A549 (cell line): ENCODE measurements at regions not wholly inside any gene's neighbourhood (a gene's known extent, or its start where the extent isn't known, plus 50 kb on each side); places are given as distances from the start of the nearest gene placed in this dataset.

ENCODE experiments used
- ATAC-seq, 2 experiments: fragments of 200-7000 bp in 1 of 2; fragments of >200 bp in 1 of 2; cut with Nextera tagmentation in 1 of 2; cut with Tn5 transposase in 1 of 2; 3 replicates each; pipeline versions ENCODE4 v1.8.0 to v1.9.1; 2018 to 2020; ENCODE audit warnings: mild to moderate bottlenecking in 1 of 2, moderate library complexity in 1 of 2
- CTCF ChIA-PET: fragments of 300-600 bp; sonication (Branson Sonifier 250); formaldehyde crosslinking; extraction: SDS; loops from one replicate; lab custom pipeline; 2021; ENCODE audit warnings: antibody characterized with exemption, inconsistent platforms; lab: Yijun Ruan, JAX
- POLR2A ChIA-PET: fragments of 350-600 bp; formaldehyde crosslinking; extraction: SDS; loops from one replicate; lab custom pipeline; 2021; ENCODE audit warnings: antibody characterized with exemption, inconsistent platforms; lab: Yijun Ruan, JAX
- DNase-seq, 2 experiments: peaks; one replicate each; pipeline versions ENCODE4 v3.0.0 to v3.0.0-alpha.2; 2011 to 2016; ENCODE audit warnings: low read depth in 1 of 2, low spot score in 1 of 2
- FAIRE-seq: peaks from 2 replicates; lab custom pipeline; 2011; peaks lifted over from hg19 to GRCh38; lab: Jason Lieb, UNC
- H3K27ac ChIP-seq, 2 experiments: fragments of >200 bp; sonication (Bioruptor Twin); formaldehyde crosslinking; 3 replicates each; pipeline ENCODE4 v1.5.1; 2016 to 2017
- H3K4me1 ChIP-seq: fragments of >200 bp; sonication (Bioruptor Twin); formaldehyde crosslinking; 3 replicates; pipeline ENCODE4 v1.6.1; 2016
- H3K4me2 ChIP-seq: fragments of >200 bp; sonication (Bioruptor Twin); formaldehyde crosslinking; 3 replicates; pipeline ENCODE4 v1.6.1; 2016
- H3K4me3 ChIP-seq: fragments of >200 bp; sonication (Bioruptor Twin); formaldehyde crosslinking; 3 replicates; pipeline ENCODE4 v1.5.1; 2016
- H3K9me3 ChIP-seq: fragments of >200 bp; sonication (Bioruptor Twin); formaldehyde crosslinking; 3 replicates; pipeline ENCODE4 v1.6.1; 2016
- CBX8 ChIP-seq: fragments of 200-600 bp; sonication (generic); IDR thresholded peaks from 2 replicates; pipeline ENCODE4 v1.6.1; 2016
- CEBPB ChIP-seq, 2 experiments: fragments of >200 bp in 1 of 2; sonication (Bioruptor Twin) in 1 of 2; formaldehyde crosslinking in 1 of 2; IDR thresholded peaks; 2 replicates each; pipeline ENCODE4 v1.6.1; 2012 to 2016
- CHD2 ChIP-seq: fragments of 150-350 bp; IDR thresholded peaks from 2 replicates; pipeline ENCODE4 v1.6.1; 2014; ENCODE audit warnings: low read length; ENCODE audit not compliant: partially characterized antibody
- E2F6 ChIP-seq: IDR thresholded peaks from 2 replicates; pipeline ENCODE4 v1.6.1; 2012; ENCODE audit warnings: low read depth, borderline replicate concordance
- ESRRA ChIP-seq: fragments of 150-350 bp; IDR thresholded peaks from 2 replicates; pipeline ENCODE4 v1.6.1; 2014; ENCODE audit warnings: mild to moderate bottlenecking, low read length, borderline replicate concordance
- FOSL2 ChIP-seq, 2 experiments: fragments of 450-650 bp in 1 of 2; fragments of >200 bp in 1 of 2; sonication (Bioruptor Twin) in 1 of 2; formaldehyde crosslinking; IDR thresholded peaks; 2 replicates each; pipeline versions ENCODE4 v1.5.0 to v1.6.1; 2016 to 2020; ENCODE audit warnings: mild to moderate bottlenecking in 1 of 2, moderate library complexity in 1 of 2
- HDAC2 ChIP-seq: fragments of 200-600 bp; sonication (generic); IDR thresholded peaks from 2 replicates; pipeline ENCODE4 v1.6.1; 2016
- HMGXB4 ChIP-seq: fragments of 250-450 bp; sonication (Bioruptor Pico); IDR thresholded peaks from 2 replicates; pipeline ENCODE4 v1.5.0; 2021; ENCODE audit warnings: mild to moderate bottlenecking, moderate library complexity, borderline replicate concordance
- HOXB13 ChIP-seq: fragments of 250-450 bp; sonication (Bioruptor Pico); IDR thresholded peaks from 2 replicates; pipeline ENCODE4 v1.5.0; 2020; ENCODE audit warnings: low read depth, mild to moderate bottlenecking, moderate library complexity
- JUN ChIP-seq, 2 experiments: fragments of >200 bp; sonication (Bioruptor Twin); formaldehyde crosslinking; IDR thresholded peaks; 2 replicates in 1 of 2; 3 replicates in 1 of 2; pipeline ENCODE4 v1.6.1; 2016 to 2017
- JUNB ChIP-seq: fragments of >200 bp; sonication (Bioruptor Twin); formaldehyde crosslinking; IDR thresholded peaks from 2 replicates; pipeline ENCODE4 v1.6.1; 2016
- KDM5A ChIP-seq: fragments of 200-600 bp; sonication (generic); IDR thresholded peaks from 2 replicates; pipeline ENCODE4 v1.6.1; 2016; ENCODE audit warnings: antibody characterized with exemption, mild to moderate bottlenecking
- MAFK ChIP-seq: fragments of 450-650 bp; IDR thresholded peaks from 2 replicates; pipeline ENCODE4 v1.6.1; 2014; ENCODE audit not compliant: partially characterized antibody
- MYC ChIP-seq: IDR thresholded peaks from 2 replicates; pipeline ENCODE4 v1.6.1; 2012; ENCODE audit warnings: mild to moderate bottlenecking, inconsistent platforms, low read length, improper control_type of control experiment, borderline replicate concordance
- NFE2L2 ChIP-seq: fragments of 150-350 bp; conservative IDR thresholded peaks from 2 replicates; pipeline ENCODE4 v1.6.1; 2014; ENCODE audit warnings: low read length
- NR3C1 ChIP-seq: fragments of >200 bp; sonication (Bioruptor Twin); formaldehyde crosslinking; IDR thresholded peaks from 3 replicates; pipeline ENCODE4 v1.6.1; 2017
- PBX3 ChIP-seq: IDR thresholded peaks from 2 replicates; pipeline ENCODE4 v1.6.1; 2012
- POLR2AphosphoS2 ChIP-seq: conservative IDR thresholded peaks from 2 replicates; pipeline ENCODE4 v1.6.1; 2012; ENCODE audit warnings: low read length, improper control_type of control experiment, inconsistent platforms
- RAD21 ChIP-seq, 2 experiments: fragments of >200 bp in 1 of 2; sonication (Bioruptor Twin) in 1 of 2; formaldehyde crosslinking in 1 of 2; IDR thresholded peaks in 1 of 2; conservative IDR thresholded peaks in 1 of 2; 2 replicates in 1 of 2; 3 replicates in 1 of 2; pipeline ENCODE4 v1.6.1; 2012 to 2018; ENCODE audit warnings: inconsistent platforms in 1 of 2
- RCOR1 ChIP-seq: fragments of 150-350 bp; IDR thresholded peaks from 2 replicates; pipeline ENCODE4 v1.6.1; 2014; ENCODE audit warnings: antibody characterized with exemption, low read length, low read depth
- SMC3 ChIP-seq: fragments of >200 bp; sonication (Bioruptor Twin); formaldehyde crosslinking; IDR thresholded peaks from 3 replicates; pipeline ENCODE4 v1.6.1; 2018; ENCODE audit warnings: inconsistent platforms
- TFCP2L1 ChIP-seq: fragments of 250-450 bp; sonication (Bioruptor Pico); IDR thresholded peaks from 2 replicates; pipeline ENCODE4 v1.5.0; 2021; ENCODE audit warnings: mild to moderate bottlenecking
- ZFP36 ChIP-seq: fragments of 450-650 bp; IDR thresholded peaks from 2 replicates; pipeline ENCODE4 v1.6.1; 2014; ENCODE audit warnings: borderline replicate concordance; ENCODE audit not compliant: partially characterized antibody
- WGBS: methylation state at CpG from one replicate; pipeline ENCODE4 v1.1.6; 2017; ENCODE audit errors: missing lambda C conversion rate; 5-methylcytosine and 5-hydroxymethylcytosine counted together

- Histone ChIP-seq H3K27ac (no peak overlapping the region), H3K4me2 (no peak overlapping the region), H3K9me3 (no peaks in the 10 kb centered on the region), H3K4me3 (no peak overlapping the region), H3K4me1 (no peaks in the 10 kb centered on the region)
- CTCF ChIA-PET, result interaction anchor here (1.1 kb wide), 1 partner anchor 14 kb away, joined by 3 read pairs; no protein-coding TSS in a partner anchor
- no peak for FAIRE-seq
- POLR2A ChIA-PET, result no interaction called here
- TF ChIP-seq RCOR1 (no peak), FOSL2 (IDR thresholded peaks at IDR 0.05) (no peak), FOSL2 (CRISPR knock-in tag; IDR thresholded peaks at IDR 0.05) (no peak), JUNB (no peak), TFCP2L1 (CRISPR knock-in tag) (no peak), CEBPB (IDR thresholded peaks at IDR 0.05) (no peak), RAD21 (conservative IDR thresholded peaks at IDR 0.05 in 1 of 2, IDR thresholded peaks at IDR 0.05 in 1 of 2) (no peak), HOXB13 (CRISPR knock-in tag) (no peak), MYC (no peak), JUN (IDR thresholded peaks at IDR 0.05) (no peak), CHD2 (no peak), MAFK (no peak), ZFP36 (no peak), CBX8 (no peak), E2F6 (no peak), KDM5A (no peak)
- no peak for DNase-seq
- 2% methylated on average over 4 of the region's 4 CpGs for WGBS
- ATAC-seq, result no peak
Observed at GRCh38 chr7:152986376-152986775, 226.8 kb downstream of the ACTR3B start.

- CTCF ChIA-PET, result no interaction called here
- no peak for FAIRE-seq
Observed at GRCh38 chr7:152987656-152988055, 228.1 kb downstream of the ACTR3B start.

GRCh38 chr7:152989889-152990380 lies 230.4 kb downstream of the ACTR3B start:
- Histone ChIP-seq H3K4me1 (no peaks in the 10 kb centered on the region), H3K9me3 (no peaks in the 10 kb centered on the region), H3K4me2 (no peak overlapping the region), H3K27ac (no peak overlapping the region), H3K4me3 (no peak overlapping the region)
- no peak for FAIRE-seq
- ChIA-PET CTCF (no interaction called here), POLR2A (no interaction called here)
- 51% methylated on average over 8 of the region's 8 CpGs for WGBS
- DNase-seq, result no peak
- no peak for ATAC-seq
- TF ChIP-seq PBX3 (no peak), MYC (no peak), HOXB13 (CRISPR knock-in tag) (no peak), JUN (IDR thresholded peaks at IDR 0.05) (no peak), HDAC2 (no peak), POLR2AphosphoS2 (no peak), SMC3 (no peak), HMGXB4 (no peak), ESRRA (no peak), NR3C1 (no peak), ZFP36 (no peak)

More at GRCh38 chr7:152987656-152988055, 228.1 kb downstream of the ACTR3B start:
- Histone ChIP-seq H3K4me2 (no peak overlapping the region), H3K4me1 (no peaks in the 10 kb centered on the region), H3K27ac (no peak overlapping the region), H3K4me3 (no peak overlapping the region), H3K9me3 (no peaks in the 10 kb centered on the region)
- no peak for ATAC-seq
- DNase-seq, result no peak
- POLR2A ChIA-PET, result no interaction called here
- WGBS, result 27% methylated on average over 2 of the region's 2 CpGs
- TF ChIP-seq NFE2L2, result peak; percentile 34; the same call in 1 of the 2 replicates
- TF ChIP-seq NR3C1, result no peak
- TF ChIP-seq MAFK, result peak; percentile 67
- TF ChIP-seq, all 56 proteins: peak for 2
